H9 (cell line): ENCODE measurements at regions not wholly inside any gene's neighbourhood (a gene's known extent, or its start where the extent isn't known, plus 50 kb on each side); places are given as distances from the start of the nearest gene placed in this dataset.

Experiments used
- DNase-seq: peaks from one replicate; pipeline ENCODE4 v3.0.0-alpha.2; 2017
- H2AFZ ChIP-seq: one replicate; pipeline ENCODE4 v1.6.1; 2013; ENCODE audit warnings: mild to moderate bottlenecking, low read length, control low read depth, moderate library complexity
- H2AK5ac ChIP-seq: 2 replicates; pipeline ENCODE4 v1.6.1; 2013; ENCODE audit warnings: low read length, control low read depth, mixed read lengths; ENCODE audit not compliant: insufficient read length
- H2BK120ac ChIP-seq: one replicate; pipeline ENCODE4 v1.6.1; 2013; ENCODE audit warnings: low read depth, mild to moderate bottlenecking, low read length, control low read depth, inconsistent platforms; ENCODE audit not compliant: poor library complexity, severe bottlenecking
- H2BK12ac ChIP-seq: 2 replicates; pipeline ENCODE4 v1.6.1; 2013; ENCODE audit warnings: low read length, control low read depth, mixed read lengths, low read depth; ENCODE audit not compliant: insufficient read length
- H2BK15ac ChIP-seq: 2 replicates; pipeline ENCODE4 v1.6.1; 2013; ENCODE audit warnings: low read depth, low read length, control low read depth
- H2BK20ac ChIP-seq: one replicate; pipeline ENCODE4 v1.6.1; 2013; ENCODE audit warnings: low read depth, mild to moderate bottlenecking, low read length, control low read depth, inconsistent platforms; ENCODE audit not compliant: poor library complexity, severe bottlenecking
- H2BK5ac ChIP-seq: 2 replicates; pipeline ENCODE4 v1.6.1; 2013; ENCODE audit warnings: low read length, control low read depth, mixed read lengths; ENCODE audit not compliant: insufficient read length
- H3K14ac ChIP-seq: 2 replicates; pipeline ENCODE4 v1.6.1; 2013; ENCODE audit warnings: low read length, control low read depth; ENCODE audit not compliant: insufficient read depth
- H3K18ac ChIP-seq: 2 replicates; pipeline ENCODE4 v1.6.1; 2013; ENCODE audit warnings: low read depth, mild to moderate bottlenecking, mixed read lengths, low read length, control low read depth; ENCODE audit not compliant: insufficient read length
- H3K23ac ChIP-seq: 2 replicates; pipeline ENCODE4 v1.6.1; 2013; ENCODE audit warnings: low read length, control low read depth, mixed read lengths, low read depth; ENCODE audit not compliant: insufficient read length
- H3K23me2 ChIP-seq: 2 replicates; pipeline ENCODE4 v1.6.1; 2013; ENCODE audit warnings: low read depth, mild to moderate bottlenecking, mixed read lengths, low read length, control low read depth; ENCODE audit not compliant: insufficient read length, poor library complexity, severe bottlenecking
- H3K27ac ChIP-seq: 2 replicates; pipeline ENCODE4 v1.5.1; 2013; ENCODE audit warnings: low read length, control low read depth, mixed read lengths, low read depth; ENCODE audit not compliant: insufficient read length
- H3K27me3 ChIP-seq: 2 replicates; pipeline ENCODE4 v1.6.1; 2013; ENCODE audit warnings: low read length, control low read depth, inconsistent platforms; ENCODE audit not compliant: insufficient read depth
- H3K4ac ChIP-seq: 2 replicates; pipeline ENCODE4 v1.6.1; 2013; ENCODE audit warnings: low read depth, mild to moderate bottlenecking, control low read depth, inconsistent platforms, low read length, moderate library complexity
- H3K4me1 ChIP-seq: 2 replicates; pipeline ENCODE4 v1.6.1; 2013; ENCODE audit warnings: low read length, control low read depth, inconsistent platforms; ENCODE audit not compliant: insufficient read depth
- H3K4me2 ChIP-seq: 2 replicates; pipeline ENCODE4 v1.6.1; 2013; ENCODE audit warnings: low read length, control low read depth, mixed read lengths; ENCODE audit not compliant: insufficient read length, insufficient read depth
- H3K56ac ChIP-seq: 2 replicates; pipeline ENCODE4 v1.6.1; 2013; ENCODE audit warnings: low read depth, mild to moderate bottlenecking, mixed read lengths, low read length, control low read depth; ENCODE audit not compliant: insufficient read length
- H3K79me1 ChIP-seq: 2 replicates; pipeline ENCODE4 v1.6.1; 2013; ENCODE audit warnings: low read depth, mild to moderate bottlenecking, moderate library complexity, low read length, control low read depth, inconsistent platforms; ENCODE audit not compliant: insufficient read depth, poor library complexity, severe bottlenecking
- H3K79me2 ChIP-seq: 2 replicates; pipeline ENCODE4 v1.6.1; 2013; ENCODE audit warnings: low read length, control low read depth, inconsistent platforms; ENCODE audit not compliant: insufficient read depth
- H3K9ac ChIP-seq: 2 replicates; pipeline ENCODE4 v1.6.1; 2013; ENCODE audit warnings: low read length, control low read depth, mixed read lengths; ENCODE audit not compliant: insufficient read length; ENCODE audit errors: extremely low read depth
- H3K9me3 ChIP-seq: one replicate; pipeline ENCODE4 v1.6.1; 2013; ENCODE audit warnings: low read depth, low read length, inconsistent platforms; ENCODE audit not compliant: control insufficient read depth
- H3T11ph ChIP-seq: one replicate; pipeline ENCODE4 v1.6.1; 2013; ENCODE audit warnings: mild to moderate bottlenecking, low read length, control low read depth, inconsistent platforms
- H4K20me1 ChIP-seq: one replicate; pipeline ENCODE4 v1.6.1; 2013; ENCODE audit not compliant: control insufficient read depth, insufficient read length, insufficient read depth
- H4K5ac ChIP-seq: 2 replicates; pipeline ENCODE4 v1.6.1; 2013; ENCODE audit warnings: low read depth, mild to moderate bottlenecking, mixed read lengths, low read length, control low read depth; ENCODE audit not compliant: insufficient read length
- H4K8ac ChIP-seq: replicated peaks from 2 replicates; pipeline ENCODE4 v1.6.1; 2013; ENCODE audit warnings: low read length, control low read depth, mixed read lengths, low read depth; ENCODE audit not compliant: insufficient read length
- H4K91ac ChIP-seq: 2 replicates; pipeline ENCODE4 v1.6.1; 2013; ENCODE audit warnings: low read depth, mild to moderate bottlenecking, moderate library complexity, mixed read lengths, low read length, control low read depth; ENCODE audit not compliant: insufficient read length
- H3K27ac Mint-ChIP-seq, 3 experiments: 2 replicates in 2 of 3; 3 replicates in 1 of 3; pipeline ENCODE4 v1.8.0; 2020 to 2021; ENCODE audit warnings: mixed read lengths in 3 of 3, mild to moderate bottlenecking in 1 of 3, moderate library complexity in 1 of 3
- H3K27me3 Mint-ChIP-seq: 2 replicates; pipeline ENCODE4 v1.8.0; 2021; ENCODE audit warnings: low read depth, mild to moderate bottlenecking, moderate library complexity, mixed read lengths
- H3K36me3 Mint-ChIP-seq, 3 experiments: 2 replicates in 2 of 3; 3 replicates in 1 of 3; pipeline ENCODE4 v1.8.0; 2020 to 2021; ENCODE audit warnings: low read depth in 3 of 3, mixed read lengths in 3 of 3; ENCODE audit not compliant: insufficient read depth in 1 of 3
- H3K4me1 Mint-ChIP-seq, 2 experiments: 2 replicates each; pipeline ENCODE4 v1.8.0; 2020; ENCODE audit warnings: mixed read lengths in 2 of 2
- H3K4me3 Mint-ChIP-seq, 2 experiments: 2 replicates in 1 of 2; 3 replicates in 1 of 2; pipeline ENCODE4 v1.8.0; 2020 to 2021; ENCODE audit warnings: mild to moderate bottlenecking in 2 of 2, mixed read lengths in 2 of 2, moderate library complexity in 1 of 2
- H3K9me3 Mint-ChIP-seq, 2 experiments: 2 replicates in 1 of 2; 3 replicates in 1 of 2; pipeline ENCODE4 v1.8.0; 2020; ENCODE audit warnings: mild to moderate bottlenecking in 2 of 2, mixed read lengths in 2 of 2, moderate library complexity in 1 of 2
- CTCF ChIP-seq: fragments of 200-600 bp; sonication (generic); conservative IDR thresholded peaks from 3 replicates; pipeline ENCODE4 v1.8.0; 2021; ENCODE audit warnings: antibody characterized with exemption, mild to moderate bottlenecking
- WGBS: extraction: QIAGEN DNeasy Blood & Tissue Kit; methylation state at CpG from one replicate; pipeline ENCODE4 v1.1.7; 2013; ENCODE audit warnings: missing lambda C conversion rate, low lambda C conversion rate, mixed read lengths; ENCODE audit not compliant: insufficient read length; ENCODE audit errors: extremely low coverage; 5-methylcytosine and 5-hydroxymethylcytosine counted together

GRCh38 chr5:173487300-173487699, 129.2 kb downstream of the BOD1 start:
- Histone ChIP-seq H3K79me1 (no peaks in the 10 kb centered on the region), H3K23me2 (no peaks in the 10 kb centered on the region), H3K4ac (no peak overlapping the region), H4K8ac (no peak overlapping the region), H3K27ac (no peak overlapping the region), H2BK15ac (no peak overlapping the region), H2BK5ac (no peak overlapping the region), H3K14ac (no peak overlapping the region), H3T11ph (no peak overlapping the region), H2AFZ (no peak overlapping the region), H4K91ac (no peak overlapping the region), H3K4me2 (no peak overlapping the region), H3K4me1 (no peaks in the 10 kb centered on the region), H3K18ac (no peak overlapping the region), H2BK12ac (no peak overlapping the region), H3K56ac (no peak overlapping the region), H3K9me3 (no peaks in the 10 kb centered on the region), H3K79me2 (no peaks in the 10 kb centered on the region), H3K27me3 (no peaks in the 10 kb centered on the region; the same call in 1 of the 2 replicates), H3K23ac (no peak overlapping the region), H2BK20ac (no peak overlapping the region), H2AK5ac (no peak overlapping the region), H2BK120ac (no peak overlapping the region), H4K5ac (no peak overlapping the region), H4K20me1 (no peaks in the 10 kb centered on the region), H3K9ac (no peak overlapping the region)
- no peaks in the 10 kb centered on the region for H3K9me3 Mint-ChIP-seq
- DNase-seq: no peak
- H3K27me3 Mint-ChIP-seq: peaks cover 11% of the 10 kb centered on the region
- no peak overlapping the region for H3K27ac Mint-ChIP-seq
- no peak overlapping the region for H3K4me3 Mint-ChIP-seq
- TF ChIP-seq CTCF: no peak
- no peaks in the 10 kb centered on the region for H3K36me3 Mint-ChIP-seq
- H3K4me1 Mint-ChIP-seq: peaks cover 0 to 3% of the 10 kb centered on the region in 2 experiments; a peak in 1 of 4 replicates
- no CpG with 5 or more reads among the region's 1 CpG for WGBS
